GM12865 (cell line): ENCODE measurements at regions not wholly inside any gene's neighbourhood (a gene's known extent, or its start where the extent isn't known, plus 50 kb on each side); places are given as distances from the start of the nearest gene placed in this dataset.

Experiments
- DNase-seq: peaks from one replicate; pipeline ENCODE4 v3.0.0; 2010; ENCODE audit warnings: low read depth
- H3K4me3 ChIP-seq: 2 replicates; pipeline ENCODE4 v1.5.1; 2011; ENCODE audit warnings: mild to moderate bottlenecking, low read depth, low read length, control low read depth
- CTCF ChIP-seq: IDR thresholded peaks from 2 replicates; pipeline ENCODE4 v1.5.1; 2011; ENCODE audit warnings: low read length, control low read depth, low read depth, inconsistent platforms; ENCODE audit not compliant: insufficient read depth; ENCODE audit errors: missing control alignments

GRCh38 chr19:30757837-30758617 is 385.8 kb downstream of the ZNF536 start:
- H3K4me3 ChIP-seq: no peak overlapping the region
- no peak for DNase-seq
- TF ChIP-seq CTCF: no peak

- DNase-seq: no peak
- TF ChIP-seq CTCF: no peak
These were observed 385.1 kb downstream of the ZNF536 start for GRCh38 chr19:30757104-30757836.

DNA sequence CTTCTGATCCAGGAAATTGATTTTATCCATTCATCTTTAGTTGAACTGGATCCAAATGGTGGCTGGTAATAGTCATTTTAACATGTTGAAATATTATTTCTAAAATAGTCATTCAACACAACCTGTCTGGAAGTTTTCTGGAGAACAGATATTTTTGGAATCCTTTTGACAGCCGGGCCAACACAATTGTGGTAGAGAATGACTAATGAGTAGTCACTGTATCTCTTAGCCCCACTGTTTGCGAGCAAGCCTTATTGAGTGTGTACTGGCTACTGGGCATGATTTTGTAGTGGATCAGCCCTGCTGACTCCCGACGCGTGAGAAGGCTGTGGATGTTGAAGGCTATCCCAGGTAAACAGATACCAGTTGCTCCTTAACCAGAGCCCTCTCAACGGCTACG is 383.4 kb downstream of the ZNF536 start:
- H3K4me3 ChIP-seq: no peak overlapping the region
- no peak for DNase-seq
- TF ChIP-seq CTCF: no peak

More at GRCh38 chr19:30757104-30757836, 385.1 kb downstream of the ZNF536 start:
- H3K4me3 ChIP-seq: no peak overlapping the region

DNA sequence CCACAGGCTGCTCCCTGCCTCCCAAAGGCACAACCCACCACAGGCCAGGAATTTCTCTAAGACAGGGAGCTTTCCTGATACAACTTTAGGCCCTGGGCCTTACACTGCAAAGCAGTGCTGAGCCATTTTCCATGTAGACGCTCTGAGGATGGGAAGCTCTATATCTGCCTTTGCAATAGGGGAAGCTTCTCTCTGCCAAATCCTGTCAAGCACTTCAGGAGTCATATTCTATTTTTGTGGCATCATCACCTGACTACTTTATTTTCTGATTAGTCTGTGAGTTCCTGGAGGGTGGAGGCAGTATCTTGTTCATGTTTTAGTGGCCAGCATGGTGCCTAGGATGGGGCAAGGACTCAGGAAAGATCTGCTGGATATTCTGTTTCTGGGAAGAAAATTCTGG is 382.0 kb downstream of the ZNF536 start:
- no peak overlapping the region for H3K4me3 ChIP-seq
- no peak for TF ChIP-seq CTCF
- no peak for DNase-seq

DNA sequence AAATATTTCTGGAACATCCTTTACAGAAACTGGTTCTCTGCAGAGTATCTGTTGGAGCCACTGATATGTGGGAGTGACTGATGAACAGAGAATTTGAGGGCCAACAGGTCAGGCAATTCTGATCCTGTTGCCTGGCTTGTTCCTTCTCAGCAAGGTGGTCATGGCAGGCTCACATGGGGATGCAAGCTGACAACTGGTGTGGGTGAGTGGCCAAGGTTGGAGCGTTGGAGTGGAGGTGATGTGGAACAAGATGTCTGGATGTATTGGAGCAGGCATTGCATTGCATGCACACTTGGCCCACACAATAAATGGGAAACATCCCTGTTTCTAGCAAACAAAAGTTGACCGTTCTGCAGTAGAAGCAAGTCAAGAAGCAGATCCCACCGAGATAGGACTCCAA is 380.7 kb downstream of the ZNF536 start:
- DNase-seq: no peak
- no peak for TF ChIP-seq CTCF
- H3K4me3 ChIP-seq: no peak overlapping the region

DNA sequence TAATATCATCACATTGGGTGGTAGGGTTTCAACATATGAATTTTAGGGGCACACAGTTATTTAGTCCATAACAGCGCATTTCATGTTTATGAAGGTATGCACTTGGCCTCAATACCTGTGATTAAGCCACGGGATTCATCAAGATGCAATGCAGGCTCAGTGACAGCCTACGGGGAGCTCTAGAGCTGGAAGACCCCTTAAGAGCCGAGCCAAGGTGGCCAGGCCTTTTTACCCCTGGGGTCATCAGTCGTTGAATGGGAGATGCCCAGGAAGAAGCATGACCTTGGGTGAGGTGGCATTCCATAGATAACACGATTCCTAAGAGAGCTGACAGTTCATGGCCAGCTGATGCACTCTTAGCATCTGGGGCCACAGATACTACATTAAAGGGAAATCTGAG is 380.0 kb downstream of the ZNF536 start:
- no peak for DNase-seq
- H3K4me3 ChIP-seq: no peak overlapping the region
- TF ChIP-seq CTCF: no peak
